Mesenchymal stem cell (in vitro differentiated cells and primary cell): ENCODE measurements at regions not wholly inside any gene's neighbourhood (a gene's known extent, or its start where the extent isn't known, plus 50 kb on each side); places are given as distances from the start of the nearest gene placed in this dataset.

ENCODE experiments used
- DNase-seq: peaks from one replicate; pipeline ENCODE4 v3.0.0-alpha.2; 2013
- H2AFZ ChIP-seq: one replicate; pipeline ENCODE4 v1.6.1; 2013; ENCODE audit warnings: low read depth, mild to moderate bottlenecking, control low read depth, inconsistent platforms, low read length, moderate library complexity
- H2AK5ac ChIP-seq: 2 replicates; pipeline ENCODE4 v1.6.1; 2013; ENCODE audit warnings: low read length, moderate library complexity, mild to moderate bottlenecking, inconsistent platforms; ENCODE audit not compliant: severe bottlenecking
- H2BK120ac ChIP-seq: one replicate; pipeline ENCODE4 v1.6.1; 2013; ENCODE audit warnings: low read depth, mild to moderate bottlenecking, inconsistent platforms, low read length, moderate library complexity
- H2BK12ac ChIP-seq, 2 experiments: one replicate each; pipeline ENCODE4 v1.6.1; 2013; ENCODE audit warnings: inconsistent platforms in 2 of 2, low read length in 2 of 2, mild to moderate bottlenecking in 2 of 2, moderate library complexity in 2 of 2, control low read depth in 1 of 2
- H2BK15ac ChIP-seq: one replicate; pipeline ENCODE4 v1.6.1; 2013; ENCODE audit warnings: mild to moderate bottlenecking, low read depth, inconsistent platforms; ENCODE audit not compliant: poor library complexity, severe bottlenecking
- H2BK5ac ChIP-seq: 2 replicates; pipeline ENCODE4 v1.6.1; 2013; ENCODE audit warnings: low read depth, mild to moderate bottlenecking, low read length, control low read depth, inconsistent platforms; ENCODE audit not compliant: poor library complexity, severe bottlenecking
- H3K14ac ChIP-seq, 2 experiments: one replicate each; pipeline ENCODE4 v1.6.1; 2013; ENCODE audit warnings: inconsistent platforms in 2 of 2, low read length in 2 of 2, control low read depth in 1 of 2, mild to moderate bottlenecking in 1 of 2, moderate library complexity in 1 of 2
- H3K18ac ChIP-seq, 2 experiments: one replicate each; pipeline ENCODE4 v1.6.1; 2013; ENCODE audit warnings: inconsistent platforms in 2 of 2, low read length in 2 of 2, control low read depth in 1 of 2, low read depth in 1 of 2, mild to moderate bottlenecking in 1 of 2
- H3K23ac ChIP-seq, 2 experiments: one replicate each; pipeline ENCODE4 v1.6.1; 2013; ENCODE audit warnings: inconsistent platforms in 2 of 2, low read length in 2 of 2, mild to moderate bottlenecking in 2 of 2, moderate library complexity in 2 of 2, control low read depth in 1 of 2
- H3K27ac ChIP-seq: 2 replicates; pipeline ENCODE4 v1.5.1; 2013; ENCODE audit warnings: mild to moderate bottlenecking, moderate library complexity, low read length, control low read depth, inconsistent platforms; ENCODE audit not compliant: poor library complexity, severe bottlenecking
- H3K27me3 ChIP-seq, 2 experiments: 2 replicates each; pipeline versions ENCODE4 v1.6.1 to v1.7.0; 2013; ENCODE audit warnings: low read length in 2 of 2, mild to moderate bottlenecking in 2 of 2, moderate library complexity in 2 of 2, control low read depth in 1 of 2, inconsistent platforms in 1 of 2; ENCODE audit not compliant: control insufficient read depth in 1 of 2, insufficient read depth in 1 of 2
- H3K36me3 ChIP-seq, 2 experiments: 2 replicates each; pipeline versions ENCODE4 v1.6.1 to v1.7.0; 2013; ENCODE audit warnings: low read length in 2 of 2, control low read depth in 1 of 2, inconsistent platforms in 1 of 2, low read depth in 1 of 2, mild to moderate bottlenecking in 1 of 2; ENCODE audit not compliant: insufficient read depth in 2 of 2, control insufficient read depth in 1 of 2
- H3K4ac ChIP-seq, 2 experiments: one replicate each; pipeline ENCODE4 v1.6.1; 2013; ENCODE audit warnings: inconsistent platforms in 2 of 2, low read length in 2 of 2, mild to moderate bottlenecking in 2 of 2, moderate library complexity in 2 of 2, control low read depth in 1 of 2, low read depth in 1 of 2
- H3K4me1 ChIP-seq: 2 replicates; pipeline ENCODE4 v1.6.1; 2013; ENCODE audit warnings: low read depth, low read length, control low read depth; ENCODE audit not compliant: control insufficient read depth, insufficient read depth
- H3K4me2 ChIP-seq: 2 replicates; pipeline ENCODE4 v1.6.1; 2013; ENCODE audit warnings: low read length, mild to moderate bottlenecking, inconsistent platforms; ENCODE audit not compliant: poor library complexity, severe bottlenecking
- H3K4me3 ChIP-seq, 2 experiments: 2 replicates each; pipeline versions ENCODE4 v1.5.1 to v1.7.0; 2013; ENCODE audit warnings: low read length in 2 of 2, mild to moderate bottlenecking in 2 of 2, control low read depth in 1 of 2, low read depth in 1 of 2; ENCODE audit not compliant: insufficient read depth in 1 of 2
- H3K79me1 ChIP-seq: replicated peaks from 2 replicates; pipeline ENCODE4 v1.6.1; 2013; ENCODE audit warnings: mild to moderate bottlenecking, control low read depth, low read length, inconsistent platforms; ENCODE audit not compliant: poor library complexity, severe bottlenecking
- H3K9ac ChIP-seq: 2 replicates; pipeline ENCODE4 v1.7.0; 2013; ENCODE audit warnings: mild to moderate bottlenecking, low read length, moderate library complexity
- H3K9me3 ChIP-seq: 2 replicates; pipeline ENCODE4 v1.7.0; 2013; ENCODE audit warnings: mild to moderate bottlenecking, low read length; ENCODE audit not compliant: control insufficient read depth
- H4K8ac ChIP-seq: one replicate; pipeline ENCODE4 v1.6.1; 2013; ENCODE audit warnings: inconsistent platforms, mild to moderate bottlenecking, low read length, moderate library complexity
- H4K91ac ChIP-seq: one replicate; pipeline ENCODE4 v1.6.1; 2013; ENCODE audit warnings: mild to moderate bottlenecking, low read length, inconsistent platforms
- WGBS: methylation state at CpG from one replicate; pipeline ENCODE4 v1.1.7; 2013; ENCODE audit warnings: mixed read lengths; 5-methylcytosine and 5-hydroxymethylcytosine counted together

- no peak overlapping the region for H3K4me3 ChIP-seq
- peaks cover 0 to 3% of the 10 kb centered on the region in 2 experiments for H3K27me3 ChIP-seq
- no peak overlapping the region for H3K14ac ChIP-seq
- no peak overlapping the region for H3K18ac ChIP-seq
- no peak overlapping the region for H3K4me2 ChIP-seq
- no peaks in the 10 kb centered on the region for H3K4me1 ChIP-seq
- H2BK12ac ChIP-seq = no peak overlapping the region
- no peak overlapping the region for H3K4ac ChIP-seq
- H2AK5ac ChIP-seq = no peak overlapping the region
- 69% methylated on average over 3 of the region's 4 CpGs for WGBS
- H3K27ac ChIP-seq = no peak overlapping the region
- H2BK15ac ChIP-seq = no peak overlapping the region
- no peaks in the 10 kb centered on the region for H3K36me3 ChIP-seq
- no peak overlapping the region for H2AFZ ChIP-seq
- no peak overlapping the region for H2BK5ac ChIP-seq
- no peaks in the 10 kb centered on the region for H3K9me3 ChIP-seq
- no peak overlapping the region for H3K23ac ChIP-seq
- no peaks in the 10 kb centered on the region for H3K79me1 ChIP-seq
- DNase-seq = no peak
- no peak overlapping the region for H3K9ac ChIP-seq
- H4K91ac ChIP-seq = no peak overlapping the region
- no peak overlapping the region for H2BK120ac ChIP-seq
- H4K8ac ChIP-seq = no peak overlapping the region
Measured at GRCh38 chr17:55873017-55873758, 122.3 kb downstream of the PCTP start.

- Histone ChIP-seq H2BK12ac (no peak overlapping the region), H3K9ac (no peak overlapping the region), H3K4me2 (no peak overlapping the region), H4K91ac (no peak overlapping the region), H3K4me3 (no peak overlapping the region), H3K9me3 (no peaks in the 10 kb centered on the region), H3K23ac (no peak overlapping the region), H3K4ac (no peak overlapping the region), H2BK5ac (no peak overlapping the region), H2AK5ac (no peak overlapping the region), H4K8ac (no peak overlapping the region), H3K79me1 (no peaks in the 10 kb centered on the region), H2AFZ (no peak overlapping the region), H3K18ac (no peak overlapping the region), H3K27me3 (peaks cover 0 to 4% of the 10 kb centered on the region in 2 experiments), H3K27ac (no peak overlapping the region), H3K14ac (no peak overlapping the region), H3K36me3 (no peaks in the 10 kb centered on the region), H3K4me1 (no peaks in the 10 kb centered on the region), H2BK15ac (no peak overlapping the region), H2BK120ac (no peak overlapping the region)
- no CpG with 5 or more reads among the region's 1 CpG for WGBS
- no peak for DNase-seq
Measured at GRCh38 chr17:55883149-55883548, 132.3 kb downstream of the PCTP start.

- Histone ChIP-seq H3K79me1 (no peaks in the 10 kb centered on the region), H3K9ac (no peak overlapping the region), H2AFZ (no peak overlapping the region), H2AK5ac (no peak overlapping the region), H3K36me3 (no peaks in the 10 kb centered on the region), H3K18ac (no peak overlapping the region), H3K27ac (no peak overlapping the region), H3K9me3 (no peaks in the 10 kb centered on the region), H4K91ac (no peak overlapping the region), H3K4me1 (no peaks in the 10 kb centered on the region), H2BK12ac (no peak overlapping the region), H3K14ac (no peak overlapping the region), H2BK15ac (no peak overlapping the region), H3K27me3 (peaks cover 0 to 4% of the 10 kb centered on the region in 2 experiments), H4K8ac (no peak overlapping the region), H2BK120ac (no peak overlapping the region), H3K4me3 (no peak overlapping the region), H3K4me2 (no peak overlapping the region), H3K23ac (no peak overlapping the region), H2BK5ac (no peak overlapping the region), H3K4ac (no peak overlapping the region)
- WGBS = 53% methylated on average over 3 of the region's 3 CpGs
- DNase-seq = no peak
Measured at GRCh38 chr17:55887531-55887930, 136.7 kb downstream of the PCTP start.

- Histone ChIP-seq H2BK120ac (no peak overlapping the region), H2BK5ac (no peak overlapping the region), H3K36me3 (no peaks in the 10 kb centered on the region), H3K4me3 (no peak overlapping the region), H3K27me3 (peaks cover 0 to 7% of the 10 kb centered on the region in 2 experiments), H3K23ac (no peak overlapping the region), H3K27ac (no peak overlapping the region), H4K8ac (no peak overlapping the region), H3K9ac (no peak overlapping the region), H3K79me1 (no peaks in the 10 kb centered on the region), H2BK12ac (no peak overlapping the region), H3K4ac (no peak overlapping the region), H3K18ac (no peak overlapping the region), H3K14ac (no peak overlapping the region), H2AK5ac (no peak overlapping the region), H4K91ac (no peak overlapping the region), H3K9me3 (no peaks in the 10 kb centered on the region), H2BK15ac (no peak overlapping the region), H3K4me1 (no peaks in the 10 kb centered on the region), H2AFZ (no peak overlapping the region), H3K4me2 (no peak overlapping the region)
- DNase-seq = no peak
- WGBS = 31% methylated on average over 1 of the region's 1 CpG
Measured at GRCh38 chr17:55889271-55889670, 138.4 kb downstream of the PCTP start.
